GM19468 (cell line): ENCODE measurements at regions not wholly inside any gene's neighbourhood (a gene's known extent, or its start where the extent isn't known, plus 50 kb on each side); places are given as distances from the start of the nearest gene placed in this dataset.

Source experiments
- ATAC-seq: cut with Tn5 transposase; IDR thresholded peaks from one replicate; pipeline ENCODE4 v1.9.1; 2021; ENCODE audit warnings: mild to moderate bottlenecking, moderate library complexity, moderate number of reproducible peaks; ENCODE audit not compliant: unreplicated experiment; ENCODE audit errors: extremely low read depth

DNA sequence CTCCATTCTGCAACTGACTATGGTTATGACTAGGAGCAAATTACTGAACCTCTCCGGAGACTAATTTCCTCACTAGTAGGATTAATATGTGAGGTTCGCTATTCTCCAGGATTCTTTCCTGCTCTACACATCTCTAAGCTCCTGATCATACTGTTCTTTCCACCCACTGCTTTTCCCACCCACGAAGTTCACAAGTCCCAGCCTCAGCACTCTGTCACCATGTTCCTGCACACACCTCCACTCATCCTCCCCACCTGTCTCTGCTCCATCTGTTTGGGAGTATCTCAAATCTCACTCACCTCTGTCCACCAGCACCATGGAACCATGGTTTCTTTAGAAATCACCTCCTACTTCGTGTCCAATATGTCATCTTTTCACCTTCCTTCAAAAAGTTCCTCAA lies 185.3 kb downstream of the LRATD1 start:
- no peak for ATAC-seq

DNA sequence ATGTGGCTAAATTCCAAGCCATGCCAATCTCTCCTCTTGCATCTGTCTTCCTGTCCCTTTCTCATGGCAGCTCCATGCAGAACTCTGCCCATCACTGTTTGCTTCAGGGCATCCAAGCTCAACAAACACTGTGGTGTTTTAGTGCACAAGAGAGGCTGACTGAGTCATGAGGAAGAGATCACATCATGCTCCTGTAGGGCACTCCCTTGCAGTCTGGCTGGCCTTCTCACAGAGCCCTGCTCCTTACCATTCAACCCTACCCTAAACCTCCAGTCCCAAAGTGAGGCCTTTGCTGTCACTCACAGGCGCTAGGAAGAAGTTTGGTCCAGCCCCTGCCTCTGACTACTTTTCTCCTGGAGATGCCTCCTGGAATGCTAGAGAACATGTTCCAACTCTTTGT lies 194.0 kb downstream of the LRATD1 start:
- ATAC-seq, result no peak

DNA sequence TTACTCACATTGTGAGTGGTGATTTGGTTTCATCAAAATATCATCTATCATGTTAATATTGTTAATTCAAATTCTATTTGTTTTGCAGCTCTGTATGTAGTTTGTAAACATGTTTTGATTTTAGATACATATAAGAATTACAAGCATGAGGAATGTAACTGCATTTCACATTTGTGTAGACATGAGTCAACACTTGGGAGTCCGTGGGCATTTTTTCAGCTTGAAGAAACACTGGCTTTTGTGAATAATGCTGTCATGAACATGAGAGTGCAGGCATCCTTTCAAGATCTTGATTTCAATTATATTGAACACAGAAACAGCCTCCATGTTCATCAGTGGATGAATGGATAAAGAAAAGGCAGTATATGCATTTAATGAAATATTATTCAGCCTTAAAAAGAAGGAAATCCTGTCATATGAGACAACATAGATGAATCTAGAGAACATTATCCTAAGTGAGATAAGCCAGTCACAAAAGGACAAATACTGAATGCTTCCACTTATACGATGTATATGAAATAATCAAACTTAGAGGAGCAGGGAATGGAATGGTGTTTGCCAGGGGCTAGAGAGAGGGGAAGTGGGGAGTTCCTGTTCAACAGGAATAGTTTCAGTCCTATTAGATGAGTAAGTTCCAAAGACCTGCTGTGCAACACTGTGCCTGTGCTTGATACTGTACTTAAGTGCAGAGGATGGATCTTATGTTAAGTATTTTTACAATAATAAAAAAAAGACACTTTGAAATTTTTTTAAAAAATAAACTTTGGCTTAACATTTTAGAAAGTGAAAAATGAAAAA lies 194.9 kb downstream of the LRATD1 start:
- no peak for ATAC-seq

DNA sequence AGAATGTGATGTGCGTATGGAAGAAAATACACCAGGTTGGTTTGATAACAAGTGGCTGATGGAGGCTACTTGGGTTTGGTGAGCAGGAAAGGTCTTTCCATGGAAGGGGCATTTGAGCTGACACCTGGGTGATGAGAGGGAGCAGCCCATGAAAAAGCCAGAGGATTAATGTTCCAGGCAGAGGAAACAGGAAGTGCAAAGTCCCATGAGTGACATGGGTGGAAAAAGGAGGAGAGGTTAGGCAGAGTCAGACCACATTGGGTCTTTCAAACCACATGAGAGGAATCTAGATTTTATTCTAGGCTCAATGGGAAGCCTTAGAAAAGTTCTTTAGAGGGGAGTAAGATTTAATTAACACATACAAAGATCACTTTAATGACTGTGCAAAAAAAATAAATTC lies 195.7 kb downstream of the LRATD1 start:
- no peak for ATAC-seq

DNA sequence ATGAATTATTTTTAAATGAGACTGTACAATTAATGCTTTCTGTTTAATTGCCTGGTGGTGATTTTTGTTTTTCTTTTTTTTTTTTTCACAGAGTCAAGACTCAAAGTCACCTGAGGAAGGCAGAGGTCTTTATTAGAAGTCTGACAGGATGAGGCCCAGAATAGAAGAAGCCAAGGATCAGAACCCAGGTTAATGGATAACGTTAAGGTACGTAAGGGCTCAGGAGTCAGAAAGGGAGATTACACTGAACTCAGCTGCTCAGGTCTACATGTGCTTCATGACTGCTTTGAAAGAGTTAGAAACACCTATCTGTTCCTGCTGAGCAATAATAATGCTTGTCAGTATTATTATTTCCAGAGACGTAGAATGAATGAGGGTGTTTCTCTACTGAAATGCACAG lies 196.5 kb downstream of the LRATD1 start:
- ATAC-seq, result no peak

DNA sequence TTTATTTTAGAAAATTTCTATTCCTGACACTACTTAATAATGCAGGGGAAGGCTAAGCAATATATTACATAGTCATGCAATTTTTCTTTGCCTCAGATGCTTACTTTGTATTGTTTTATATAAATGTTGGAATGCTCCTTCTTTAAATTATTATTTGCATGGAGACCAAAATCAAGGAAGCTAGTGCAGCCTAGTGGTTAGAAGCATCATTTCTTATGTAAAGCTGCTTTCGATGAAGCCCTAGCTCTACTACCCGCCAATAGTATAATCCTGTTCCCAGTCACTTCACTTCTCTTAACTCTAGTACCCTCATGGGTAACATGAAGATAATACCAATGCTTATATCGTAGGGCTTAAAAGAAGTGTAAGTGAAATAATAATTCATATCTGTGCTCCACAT lies 198.9 kb downstream of the LRATD1 start:
- no peak for ATAC-seq

DNA sequence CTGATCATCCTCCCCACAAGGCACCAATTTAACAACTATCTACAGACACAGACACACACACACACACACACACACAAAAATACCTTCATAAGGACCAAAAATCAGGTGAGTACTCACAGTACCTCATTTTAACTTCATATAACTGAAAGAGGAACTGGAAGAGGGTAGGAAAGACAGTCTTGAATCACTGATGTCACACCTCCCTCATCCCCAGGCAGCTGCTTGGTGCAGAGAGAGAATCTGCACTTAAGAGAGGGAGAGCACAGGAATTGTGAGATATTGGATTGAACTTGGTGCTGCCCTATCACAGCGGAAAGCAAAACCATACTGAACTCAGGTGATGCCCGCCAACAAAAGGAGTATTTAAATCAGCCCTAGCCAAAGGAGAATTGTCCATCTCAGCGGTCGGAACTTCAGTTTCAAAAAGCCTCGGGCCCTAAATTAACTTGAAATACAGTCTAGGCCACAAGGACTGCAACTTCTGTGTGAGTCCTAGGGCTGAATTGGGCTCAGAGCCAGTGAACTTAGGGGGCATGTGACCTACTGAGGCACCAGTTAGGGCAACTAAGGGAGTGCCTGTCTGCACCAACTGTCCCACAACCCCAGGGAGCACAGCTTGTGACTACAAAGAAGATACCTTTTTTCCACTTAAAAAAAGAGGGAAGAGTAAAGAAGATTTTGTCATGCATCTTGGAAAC lies 211.1 kb downstream of the LRATD1 start:
- ATAC-seq, result no peak

DNA sequence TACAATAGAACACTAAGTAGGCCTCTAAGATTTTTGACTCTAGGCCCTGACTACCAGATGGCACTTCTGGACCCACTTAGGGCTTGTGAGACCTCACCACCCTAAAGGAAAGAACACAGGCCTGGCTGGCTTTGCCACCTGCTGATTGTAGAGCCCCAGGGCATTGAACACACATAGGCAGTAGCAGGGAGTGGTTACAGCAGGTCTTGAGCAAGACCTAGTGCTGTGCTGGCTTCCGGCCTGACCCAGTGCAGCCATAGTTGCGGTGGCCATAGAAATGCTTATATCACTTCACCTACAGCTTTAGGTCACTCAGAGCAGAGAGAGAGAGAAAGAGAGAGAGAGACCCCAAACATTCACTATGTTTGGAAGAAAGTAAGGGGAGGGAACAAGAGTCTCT lies 223.2 kb downstream of the LRATD1 start:
- no peak for ATAC-seq

DNA sequence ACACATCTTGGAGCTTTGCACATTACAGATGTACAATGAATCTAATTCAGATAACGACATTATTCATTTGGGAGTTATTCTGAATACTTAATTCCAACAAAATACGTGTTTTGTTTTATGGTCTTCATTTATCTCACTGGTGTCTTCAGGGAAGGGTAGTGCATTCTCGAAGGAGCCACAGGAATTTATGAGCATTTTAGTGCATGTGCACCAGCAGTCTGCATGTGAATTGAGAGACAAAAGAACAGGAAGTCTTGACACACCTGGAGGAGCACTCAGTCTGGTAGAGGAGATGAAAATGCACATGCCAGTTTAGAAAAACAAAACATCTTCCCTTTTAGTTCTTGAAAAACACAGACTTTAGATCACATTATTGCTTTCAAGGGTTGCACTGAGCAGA lies 228.7 kb downstream of the LRATD1 start:
- ATAC-seq, result no peak

DNA sequence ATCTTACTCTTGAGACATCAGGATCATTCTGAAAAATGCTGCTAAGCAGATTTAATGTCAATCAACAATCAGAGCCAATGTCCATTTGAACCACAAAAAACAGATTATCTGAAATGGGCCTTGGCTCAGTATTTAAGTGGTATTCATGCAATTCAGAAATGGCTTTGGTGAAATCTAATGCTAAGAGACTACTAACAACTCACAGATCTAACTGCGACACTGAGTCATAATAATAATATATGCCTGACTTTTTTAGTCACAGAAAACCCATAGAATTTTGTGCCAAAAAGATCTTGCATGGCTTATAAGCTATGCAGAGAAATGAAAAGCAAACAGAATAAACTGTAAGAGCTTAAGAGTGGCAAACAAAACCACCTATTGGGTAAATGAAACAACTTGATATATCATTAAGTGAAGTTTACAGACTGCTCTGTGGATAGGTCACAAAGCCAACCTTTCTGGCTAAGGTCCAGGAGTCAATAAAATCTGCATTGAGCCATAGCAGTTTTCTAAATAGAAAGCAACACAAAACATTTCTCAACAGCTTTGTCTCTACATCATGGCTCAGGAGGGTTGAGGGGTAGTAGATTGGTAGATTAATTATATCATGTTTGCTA lies 234.3 kb downstream of the LRATD1 start:
- no peak for ATAC-seq

DNA sequence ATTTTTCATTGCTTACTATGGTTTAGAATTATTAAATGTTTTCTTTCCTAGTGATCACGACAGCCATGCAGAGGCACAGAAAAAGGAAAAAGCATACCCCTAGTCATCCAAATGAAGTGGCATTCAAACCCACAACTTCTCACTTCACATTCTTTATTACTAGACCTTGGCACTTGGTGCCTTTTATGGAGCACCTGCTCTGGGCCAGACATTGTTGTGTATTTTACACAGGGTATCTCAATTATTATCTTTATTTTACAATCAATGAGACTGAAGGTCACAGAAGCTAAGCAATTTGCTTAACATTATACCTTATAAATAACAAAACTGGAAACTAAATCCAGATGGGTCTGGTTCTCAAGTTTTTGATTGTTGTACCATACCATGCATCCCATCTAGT lies 235.3 kb downstream of the LRATD1 start:
- no peak for ATAC-seq

DNA sequence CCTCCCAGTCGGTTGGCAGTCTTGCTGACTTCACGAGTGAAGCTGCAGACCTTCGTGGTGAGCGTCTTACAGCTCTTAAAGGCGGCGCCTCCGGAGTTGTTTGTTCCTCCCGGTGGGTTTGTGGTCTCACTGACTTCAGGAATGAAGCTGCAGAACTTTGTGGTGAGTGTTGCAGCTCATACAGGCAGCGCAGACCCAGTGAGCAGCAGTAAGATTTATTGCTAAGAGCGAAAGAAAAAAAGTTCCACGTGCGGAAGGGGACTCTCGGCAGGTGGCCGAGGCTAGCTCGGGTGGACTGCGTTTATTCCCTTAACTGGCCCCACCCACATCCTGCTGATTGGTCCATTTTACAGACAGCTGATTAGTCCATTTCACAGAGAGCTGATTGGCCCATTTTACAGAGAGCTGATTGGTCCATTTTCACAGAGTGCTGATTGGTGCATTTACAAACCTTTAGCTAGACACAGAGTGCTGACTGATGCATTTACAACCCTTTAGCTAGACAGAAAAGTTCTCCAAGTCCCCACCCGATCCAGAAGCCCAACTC lies 240.3 kb downstream of the LRATD1 start:
- ATAC-seq, result no peak

DNA sequence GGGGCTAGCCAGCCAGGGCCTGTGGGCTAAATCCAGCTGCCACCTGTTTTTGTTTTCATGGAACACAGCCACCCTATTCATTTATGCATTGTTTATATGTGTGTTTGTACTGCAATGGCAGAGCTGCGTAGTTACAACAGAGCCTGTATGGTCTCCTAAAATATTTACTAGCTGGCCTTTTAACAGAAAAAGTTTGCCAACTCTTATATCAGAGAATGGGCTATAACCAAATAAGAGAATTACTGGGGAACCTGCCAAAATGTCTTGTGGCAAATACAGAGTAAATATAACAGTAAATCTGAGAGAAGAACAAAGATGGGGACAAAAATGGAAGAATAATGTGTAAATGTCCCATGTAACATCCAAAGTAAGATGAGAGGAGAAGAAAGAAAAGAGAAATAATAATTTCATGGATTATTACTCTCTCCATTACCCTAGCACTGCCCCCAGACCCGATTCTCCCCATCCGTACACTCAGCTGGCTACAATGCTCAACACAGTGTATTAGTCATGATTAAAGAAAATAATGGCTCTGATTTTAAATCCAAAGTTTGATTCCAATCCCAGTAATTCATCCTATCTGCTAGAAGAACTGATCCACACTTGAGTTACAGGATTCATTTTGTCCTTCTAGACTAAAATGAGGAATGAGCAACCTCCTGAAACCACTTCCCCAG lies 249.3 kb downstream of the LRATD1 start:
- no peak for ATAC-seq

DNA sequence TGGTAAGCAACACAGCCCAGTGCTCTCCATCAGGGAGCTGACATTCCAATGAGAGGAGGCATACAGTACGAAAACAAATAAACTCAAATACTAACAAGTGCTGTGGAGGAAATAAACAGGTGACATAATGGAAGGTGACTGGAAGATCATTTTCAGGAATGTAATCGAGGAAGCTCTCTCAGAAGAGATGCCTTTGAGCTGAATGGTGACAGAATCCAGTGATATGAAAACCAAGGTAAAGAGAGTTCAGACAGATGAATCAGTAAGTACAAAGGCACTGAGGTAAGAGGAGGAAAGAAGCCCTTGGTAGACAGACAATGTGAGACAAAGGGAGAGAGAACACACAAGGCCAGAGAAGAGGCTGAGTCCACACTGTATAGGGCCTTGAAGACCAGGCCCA lies 252.1 kb downstream of the LRATD1 start:
- ATAC-seq, result no peak

DNA sequence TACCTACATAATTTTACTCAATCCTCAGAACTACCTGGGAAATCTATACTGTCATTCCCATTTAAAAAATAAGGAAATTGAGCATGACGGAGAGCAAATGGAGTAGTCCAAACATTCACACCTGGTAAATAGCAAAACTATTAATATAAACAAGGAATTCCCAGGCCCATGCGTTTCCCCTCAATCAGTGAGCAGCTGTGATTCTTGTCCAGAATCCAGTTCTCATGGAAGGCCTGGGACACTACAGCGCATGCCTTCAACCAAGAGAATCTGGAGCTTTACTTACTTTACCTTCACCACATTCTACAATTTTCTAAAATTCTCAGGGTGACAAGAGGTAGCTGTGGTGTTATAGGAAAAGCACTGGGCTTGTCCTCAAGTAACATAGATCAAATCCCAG lies 259.0 kb downstream of the LRATD1 start:
- no peak for ATAC-seq

DNA sequence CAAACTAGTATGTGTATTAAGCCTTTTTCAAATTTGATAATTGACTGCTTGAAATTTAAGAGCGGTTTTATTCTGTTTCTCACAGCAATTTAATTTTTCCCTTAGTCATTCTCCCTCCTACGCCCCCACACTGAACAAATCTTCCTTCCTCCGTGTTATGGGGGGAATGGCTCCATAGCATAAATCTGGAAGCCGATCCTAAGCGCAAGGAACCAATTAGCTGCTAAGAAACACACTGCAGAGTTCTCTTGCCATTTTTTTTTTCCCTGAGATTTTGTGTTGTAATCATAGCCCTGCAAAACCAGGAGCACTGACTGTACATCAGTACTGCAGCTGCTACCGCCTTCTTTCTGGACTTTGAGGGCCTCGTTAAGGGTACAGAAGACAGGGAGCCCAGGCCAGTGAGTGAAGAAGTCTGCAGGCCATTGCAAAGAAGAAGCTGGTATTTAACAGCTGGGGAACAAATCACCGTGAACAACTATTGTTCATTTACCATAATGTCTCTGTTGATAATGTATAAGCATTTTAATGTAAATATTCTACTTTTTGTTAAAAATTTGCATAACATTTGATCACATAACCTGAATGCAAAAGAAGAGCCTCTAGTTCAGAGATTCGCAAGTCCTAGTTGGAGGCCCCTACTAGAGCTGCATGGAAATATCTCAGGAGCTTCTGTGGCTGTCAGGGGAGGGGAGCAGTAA lies 264.0 kb downstream of the LRATD1 start:
- ATAC-seq, result no peak

DNA sequence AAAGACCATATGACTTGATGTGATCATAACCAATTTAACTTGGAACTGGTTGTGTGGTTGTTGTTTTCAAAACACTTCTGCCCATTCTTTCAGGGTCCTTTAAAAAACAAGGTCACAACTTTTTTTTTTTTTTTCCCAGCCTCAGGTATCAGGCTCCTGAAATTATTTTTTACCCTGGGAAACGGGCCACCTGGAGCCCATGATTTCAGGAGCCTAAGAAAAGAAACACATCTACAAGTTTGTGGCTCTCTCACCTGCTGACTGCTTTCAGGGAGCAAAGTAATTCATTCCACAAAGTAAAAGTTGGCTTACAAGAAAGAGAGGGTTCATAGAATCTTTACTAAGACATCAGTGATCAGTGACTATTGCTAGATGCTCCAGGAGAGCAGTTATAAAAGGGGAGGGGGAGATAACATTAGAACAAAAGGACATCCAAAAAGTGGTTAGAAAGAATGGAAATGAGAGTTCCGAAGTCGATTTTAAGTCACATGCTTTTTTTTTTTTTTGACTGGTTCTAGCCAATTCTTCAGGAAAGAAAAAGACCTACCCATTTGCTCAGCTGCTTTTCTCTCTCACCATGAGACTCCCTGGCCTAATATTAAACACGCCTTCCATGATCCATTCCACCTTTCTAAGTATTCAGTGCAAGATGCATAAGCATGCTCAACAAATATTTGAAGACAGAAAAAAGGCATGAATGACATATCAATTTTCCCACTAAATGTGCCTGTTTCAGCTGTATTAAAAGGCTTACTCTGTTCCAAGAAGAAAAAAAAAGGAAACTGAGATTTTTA lies 267.3 kb downstream of the LRATD1 start:
- no peak for ATAC-seq

DNA sequence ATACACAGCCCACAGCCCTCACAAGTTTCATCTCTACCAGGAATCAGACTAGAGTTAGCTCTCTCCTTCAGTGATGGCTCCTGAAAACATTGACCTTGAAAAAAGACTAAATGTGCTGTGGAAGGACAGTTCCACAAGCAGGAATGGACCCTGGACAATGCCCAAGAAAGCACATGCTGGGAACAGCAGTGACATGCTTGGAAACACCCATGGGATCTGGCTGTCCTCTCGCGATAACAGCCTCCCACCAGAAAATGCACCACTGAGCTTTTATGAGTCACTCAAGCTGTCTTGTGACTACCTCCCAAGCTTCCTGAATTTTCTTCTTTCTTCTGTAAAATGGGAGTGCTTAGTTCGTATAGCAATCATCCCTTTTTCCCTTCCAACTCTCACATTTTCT lies 269.2 kb downstream of the LRATD1 start:
- ATAC-seq, result no peak

DNA sequence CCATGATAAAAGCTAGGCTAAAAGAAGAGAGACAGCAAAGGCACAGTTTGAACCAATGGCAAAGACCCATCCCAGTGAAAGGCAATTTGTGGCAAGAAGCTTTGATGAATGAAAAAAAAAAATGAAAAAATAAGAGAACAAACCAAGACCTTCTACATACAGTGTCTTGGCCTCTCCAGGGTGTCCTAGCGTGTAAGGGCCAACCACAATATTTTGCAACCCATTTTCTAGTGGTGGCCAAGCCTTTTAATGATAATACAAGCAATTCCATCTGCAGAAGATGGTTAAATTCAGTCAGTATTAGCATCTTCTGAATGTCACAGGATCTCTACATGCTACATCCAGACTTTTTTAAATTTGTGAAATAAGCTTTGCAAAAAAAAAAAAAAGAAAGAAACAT lies 270.4 kb downstream of the LRATD1 start:
- no peak for ATAC-seq
